HFFc6 (cell line): ENCODE measurements at regions not wholly inside any gene's neighbourhood (a gene's known extent, or its start where the extent isn't known, plus 50 kb on each side); places are given as distances from the start of the nearest gene placed in this dataset.

Experiments used
- DNase-seq: peaks from one replicate; pipeline ENCODE4 v3.0.0-alpha.2; 2018
- H3K27ac Mint-ChIP-seq: 2 replicates; pipeline ENCODE4 v1.8.0; 2020; ENCODE audit warnings: mild to moderate bottlenecking, mixed read lengths
- H3K27me3 Mint-ChIP-seq: 2 replicates; pipeline ENCODE4 v1.8.0; 2021; ENCODE audit warnings: mild to moderate bottlenecking, moderate library complexity, mixed read lengths; ENCODE audit not compliant: insufficient read depth
- H3K36me3 Mint-ChIP-seq: 2 replicates; pipeline ENCODE4 v1.8.0; 2021; ENCODE audit warnings: low read depth, mixed read lengths
- H3K4me1 Mint-ChIP-seq: 2 replicates; pipeline ENCODE4 v1.8.0; 2020; ENCODE audit warnings: low read depth, mixed read lengths
- H3K4me3 Mint-ChIP-seq: 2 replicates; pipeline ENCODE4 v1.8.0; 2020; ENCODE audit warnings: mild to moderate bottlenecking, moderate library complexity, mixed read lengths
- H3K9me3 Mint-ChIP-seq: 2 replicates; pipeline ENCODE4 v1.8.0; 2020; ENCODE audit warnings: mild to moderate bottlenecking, mixed read lengths
- TF ChIP-seq, protein P1 (sequence below): fragments of 200-600 bp; sonication (generic); IDR thresholded peaks from 2 replicates; pipeline ENCODE4 v1.5.0; 2021; ENCODE audit warnings: antibody characterized with exemption, mild to moderate bottlenecking

DNA sequence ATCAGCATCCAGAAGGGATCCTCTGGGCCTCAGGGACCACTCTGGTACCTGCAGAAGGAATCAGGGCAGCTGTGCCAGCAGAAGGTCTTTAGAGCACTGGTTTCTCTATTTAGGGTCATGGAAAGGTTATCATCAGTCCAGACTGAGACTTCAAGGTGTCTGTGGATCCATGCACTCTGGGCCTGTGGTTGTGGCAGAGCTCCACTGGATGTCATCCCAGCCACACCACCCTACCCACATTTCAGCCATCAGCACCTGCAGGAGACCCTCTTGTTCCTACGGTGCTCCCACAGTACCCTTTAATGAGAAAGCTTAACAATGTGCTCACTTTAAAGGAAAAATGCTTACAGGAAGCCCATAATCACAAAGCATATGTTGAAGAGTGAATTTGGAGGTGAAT is 603.4 kb upstream of the CCDC54 start:
- DNase-seq: no peak
- H3K27ac Mint-ChIP-seq: no peak overlapping the region
- H3K4me1 Mint-ChIP-seq: peaks cover 6% of the 10 kb centered on the region
- H3K36me3 Mint-ChIP-seq: no peaks in the 10 kb centered on the region
- no peaks in the 10 kb centered on the region for H3K9me3 Mint-ChIP-seq
- H3K27me3 Mint-ChIP-seq: no peaks in the 10 kb centered on the region; the same call in 1 of the 2 replicates
- TF ChIP-seq, protein P1, sequence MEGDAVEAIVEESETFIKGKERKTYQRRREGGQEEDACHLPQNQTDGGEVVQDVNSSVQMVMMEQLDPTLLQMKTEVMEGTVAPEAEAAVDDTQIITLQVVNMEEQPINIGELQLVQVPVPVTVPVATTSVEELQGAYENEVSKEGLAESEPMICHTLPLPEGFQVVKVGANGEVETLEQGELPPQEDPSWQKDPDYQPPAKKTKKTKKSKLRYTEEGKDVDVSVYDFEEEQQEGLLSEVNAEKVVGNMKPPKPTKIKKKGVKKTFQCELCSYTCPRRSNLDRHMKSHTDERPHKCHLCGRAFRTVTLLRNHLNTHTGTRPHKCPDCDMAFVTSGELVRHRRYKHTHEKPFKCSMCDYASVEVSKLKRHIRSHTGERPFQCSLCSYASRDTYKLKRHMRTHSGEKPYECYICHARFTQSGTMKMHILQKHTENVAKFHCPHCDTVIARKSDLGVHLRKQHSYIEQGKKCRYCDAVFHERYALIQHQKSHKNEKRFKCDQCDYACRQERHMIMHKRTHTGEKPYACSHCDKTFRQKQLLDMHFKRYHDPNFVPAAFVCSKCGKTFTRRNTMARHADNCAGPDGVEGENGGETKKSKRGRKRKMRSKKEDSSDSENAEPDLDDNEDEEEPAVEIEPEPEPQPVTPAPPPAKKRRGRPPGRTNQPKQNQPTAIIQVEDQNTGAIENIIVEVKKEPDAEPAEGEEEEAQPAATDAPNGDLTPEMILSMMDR: no peak
- H3K4me3 Mint-ChIP-seq: no peak overlapping the region

DNA sequence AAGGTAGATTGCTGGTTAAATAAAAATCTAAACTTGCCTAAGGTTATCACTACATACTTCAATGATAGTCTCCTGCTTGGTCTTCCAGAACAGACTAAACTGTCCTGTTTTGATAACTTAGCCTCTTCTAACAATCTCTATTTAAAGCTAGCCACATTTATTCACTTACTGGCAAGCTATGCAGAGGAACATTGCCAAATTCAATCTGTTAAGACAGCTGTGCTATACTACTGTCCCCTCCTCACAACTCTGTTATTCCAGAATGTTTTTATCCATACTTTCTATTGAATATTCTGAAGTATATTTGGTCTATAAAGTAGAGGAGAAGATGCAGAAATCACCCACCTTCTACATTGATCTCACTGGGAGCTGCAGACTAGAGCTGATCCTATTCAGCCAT is 594.0 kb upstream of the CCDC54 start:
- H3K36me3 Mint-ChIP-seq: no peaks in the 10 kb centered on the region
- no peak overlapping the region for H3K4me3 Mint-ChIP-seq
- no peaks in the 10 kb centered on the region for H3K9me3 Mint-ChIP-seq
- no peaks in the 10 kb centered on the region for H3K4me1 Mint-ChIP-seq
- no peak for DNase-seq
- peaks cover 3% of the 10 kb centered on the region; the same call in 1 of the 2 replicates for H3K27me3 Mint-ChIP-seq
- no peak overlapping the region for H3K27ac Mint-ChIP-seq
- TF ChIP-seq, protein P1: no peak

DNA sequence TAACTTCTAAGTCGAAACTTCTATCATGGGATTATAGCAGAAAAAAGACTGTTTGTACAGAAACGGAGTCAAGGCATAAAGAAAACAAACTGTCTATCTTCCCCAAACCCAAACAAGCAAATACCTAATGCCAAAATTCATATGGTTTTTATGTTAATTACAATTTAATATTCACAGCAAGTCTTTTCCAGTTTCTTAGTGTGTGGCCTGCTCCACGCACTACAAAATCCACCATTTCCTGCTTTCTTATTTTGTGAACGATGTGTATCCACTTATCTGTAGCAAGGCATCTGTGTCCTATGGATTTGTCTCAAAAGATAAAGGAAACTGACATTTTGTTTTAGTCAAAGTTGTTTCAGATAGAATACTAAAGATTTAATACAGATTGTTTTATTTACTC is 588.0 kb upstream of the CCDC54 start:
- H3K27ac Mint-ChIP-seq: no peak overlapping the region
- peaks cover 3% of the 10 kb centered on the region; the same call in 1 of the 2 replicates for H3K27me3 Mint-ChIP-seq
- peaks cover 16% of the 10 kb centered on the region for H3K9me3 Mint-ChIP-seq
- peaks cover 14% of the 10 kb centered on the region for H3K36me3 Mint-ChIP-seq
- H3K4me1 Mint-ChIP-seq: peaks cover 28% of the 10 kb centered on the region
- no peak for DNase-seq
- no peak overlapping the region for H3K4me3 Mint-ChIP-seq
- TF ChIP-seq, protein P1: no peak

DNA sequence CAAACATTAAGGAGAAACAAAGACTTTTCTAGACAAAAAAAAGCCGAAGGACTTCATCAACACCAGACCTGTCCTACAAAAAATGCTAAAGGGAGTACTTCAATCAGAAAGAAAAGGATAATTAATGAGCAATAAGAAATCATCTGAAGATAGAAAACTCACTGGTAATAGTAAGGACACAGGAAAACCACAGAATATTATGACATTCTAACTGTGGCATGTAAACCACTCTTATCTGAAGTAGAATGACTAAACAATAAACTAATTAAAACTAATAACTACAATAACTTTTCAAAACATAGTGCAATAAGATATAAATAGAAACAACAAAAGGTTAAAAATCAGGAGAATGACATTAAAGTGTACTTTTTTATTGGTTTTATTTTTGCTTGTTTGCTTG is 584.5 kb upstream of the CCDC54 start:
- TF ChIP-seq, protein P1: no peak
- Mint-ChIP-seq H3K36me3 (peaks cover 26% of the 10 kb centered on the region), H3K4me1 (peaks cover 38% of the 10 kb centered on the region), H3K27me3 (no peaks in the 10 kb centered on the region), H3K4me3 (no peak overlapping the region), H3K9me3 (peaks cover 21% of the 10 kb centered on the region), H3K27ac (peak overlapping the region; percentile 22; the same call in 1 of the 2 replicates)
- peak; percentile 33 for DNase-seq

DNA sequence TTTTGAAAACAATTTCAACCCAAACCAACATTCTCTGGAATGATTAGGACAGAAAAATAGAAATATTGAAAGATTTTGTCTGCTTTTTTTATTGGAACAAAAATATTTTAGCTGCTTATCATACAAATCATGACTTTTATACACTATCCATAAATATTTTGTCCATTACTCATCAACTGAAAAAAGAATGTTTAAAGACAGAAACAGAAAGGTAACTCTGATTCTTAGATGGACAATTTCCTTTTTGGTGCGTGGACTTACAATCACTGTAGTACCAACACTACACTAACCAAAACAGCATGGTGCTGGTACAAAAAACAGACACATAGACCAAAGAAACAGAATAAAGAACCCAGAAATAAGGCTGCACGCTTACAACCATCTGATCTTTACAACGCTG is 582.8 kb upstream of the CCDC54 start:
- TF ChIP-seq, protein P1: no peak
- Mint-ChIP-seq H3K4me1 (peaks cover 38% of the 10 kb centered on the region), H3K27ac (peak overlapping the region; percentile 43; the same call in 1 of the 2 replicates), H3K9me3 (peaks cover 21% of the 10 kb centered on the region), H3K36me3 (peaks cover 26% of the 10 kb centered on the region), H3K4me3 (peak overlapping the region; percentile 27; the same call in 1 of the 2 replicates), H3K27me3 (no peaks in the 10 kb centered on the region)
- DNase-seq: no peak

DNA sequence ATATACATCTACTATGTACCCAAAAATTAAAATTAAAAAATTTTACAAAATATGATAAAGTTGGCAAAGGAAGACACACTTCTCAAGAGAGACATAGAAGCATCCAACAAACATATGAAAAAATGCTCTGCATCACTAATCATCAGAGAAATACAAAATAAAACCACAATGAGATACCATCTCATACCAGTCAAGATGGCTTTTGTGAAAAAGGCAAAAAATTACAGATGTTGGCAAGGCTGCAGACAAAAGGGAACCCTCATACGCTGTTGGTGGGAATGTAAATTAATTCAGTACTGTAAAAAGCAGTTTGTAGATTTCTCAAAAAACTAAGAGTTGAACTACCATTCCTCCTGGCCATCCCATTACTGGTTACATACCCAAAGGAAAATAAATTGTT is 581.7 kb upstream of the CCDC54 start:
- Mint-ChIP-seq H3K27me3 (no peaks in the 10 kb centered on the region), H3K4me3 (no peak overlapping the region), H3K27ac (no peak overlapping the region), H3K9me3 (peaks cover 21% of the 10 kb centered on the region), H3K4me1 (peaks cover 38% of the 10 kb centered on the region), H3K36me3 (peaks cover 26% of the 10 kb centered on the region)
- TF ChIP-seq, protein P1: no peak
- no peak for DNase-seq
